ENCODE measurements at regions not wholly inside any gene's neighbourhood (a gene's known extent, or its start where the extent isn't known, plus 50 kb on each side); places are given as distances from the start of the nearest gene placed in this dataset.
"Not testable (repeated sequence)": the region's sequence is repeated elsewhere in the genome, so short reads cannot be mapped to it uniquely, and the experiment has no call there.

DNA sequence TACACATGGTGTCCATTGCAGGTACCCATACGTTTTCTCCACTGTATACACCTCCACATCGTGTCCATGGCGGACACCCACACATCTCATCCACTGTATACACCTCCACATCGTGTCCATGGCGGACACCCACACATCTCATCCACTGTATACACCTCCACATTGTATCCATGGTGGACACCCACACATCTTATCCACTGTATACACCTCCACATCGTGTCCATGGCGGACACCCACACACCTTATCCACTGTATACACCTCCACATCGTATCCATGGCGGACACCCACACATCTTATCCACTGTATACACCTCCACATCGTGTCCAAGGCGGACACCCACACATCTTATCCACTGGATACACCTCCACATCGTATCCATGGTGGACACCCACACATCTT, 50.4 kb upstream of the TTC34 start:
- H3K9me3 ChIP-seq; H3K4me1 Mint-ChIP-seq; H3K27ac Mint-ChIP-seq; DNase-seq; H3K36me3 ChIP-seq (ENCODE audit: control insufficient read depth in 2 of 2, extremely low read depth in 1 of 2, insufficient read depth in 1 of 2, low read length in 1 of 2); POLR2A ChIA-PET; H3K36me3 Mint-ChIP-seq; H3K27ac ChIP-seq (ENCODE audit: low read length); H3K4me3 ChIP-seq (ENCODE audit: control insufficient read depth in 1 of 2, extremely low read depth in 1 of 2, low read length in 1 of 2); H3K4me3 Mint-ChIP-seq; H3K9me3 Mint-ChIP-seq; ATAC-seq (replicated peaks in 1 of 4); CTCF ChIA-PET: not testable (repeated sequence)
- peaks cover 18 to 26% of the 10 kb centered on the region in 2 donors for H3K27me3 Mint-ChIP-seq
- Histone ChIP-seq H3K4me1 (ENCODE audit: control insufficient read depth in 1 of 2, extremely low read depth in 1 of 2, insufficient read depth in 2 of 2, low read length in 2 of 2) (peaks cover 0 to 10% of the 10 kb centered on the region in 2 experiments), H3K27me3 (replicated peaks in 1 of 2; ENCODE audit: control insufficient read depth in 2 of 2, extremely low read depth in 1 of 2, insufficient read depth in 2 of 2, low read length in 1 of 2) (peaks cover 0 to 64% of the 10 kb centered on the region in 2 experiments)
- WGBS (ENCODE audit: insufficient coverage): 83% methylated on average over 6 of the region's 12 CpGs

DNA sequence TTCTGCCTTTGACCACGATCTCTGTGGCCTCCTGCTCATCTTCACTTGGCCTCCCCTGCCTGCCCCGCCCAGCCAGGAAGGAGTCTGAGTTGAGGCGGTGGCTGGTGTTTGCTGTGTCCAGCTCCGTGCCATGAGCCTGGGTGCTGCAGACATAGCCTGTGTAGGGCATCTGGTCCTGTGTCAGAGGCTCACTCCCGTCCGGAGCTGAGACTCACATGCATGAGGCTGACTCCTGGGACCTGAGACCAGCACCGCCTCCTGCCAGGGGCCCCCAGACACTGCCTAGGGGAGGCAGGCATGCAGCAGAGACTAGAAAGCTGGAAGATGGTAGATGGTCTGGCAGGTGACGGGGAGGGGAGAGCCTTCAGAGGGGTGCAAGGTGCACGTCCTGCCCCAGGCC, 52.2 kb upstream of the TTC34 start:
- H3K27me3 ChIP-seq (replicated peaks in 1 of 2; ENCODE audit: control insufficient read depth in 2 of 2, extremely low read depth in 1 of 2, insufficient read depth in 2 of 2, low read length in 1 of 2): peaks cover 0 to 49% of the 10 kb centered on the region in 2 experiments
- ChIA-PET POLR2A (no interaction called here), CTCF (no interaction called here)
- H3K27ac Mint-ChIP-seq: no peak overlapping the region
- H3K4me3 Mint-ChIP-seq: no peak overlapping the region
- H3K36me3 Mint-ChIP-seq: no peaks in the 10 kb centered on the region
- no peaks in the 10 kb centered on the region for H3K9me3 Mint-ChIP-seq
- H3K27me3 Mint-ChIP-seq: peaks cover 15 to 18% of the 10 kb centered on the region in 2 donors
- no peak for DNase-seq
- no peaks in the 10 kb centered on the region for H3K36me3 ChIP-seq (ENCODE audit: control insufficient read depth in 2 of 2, extremely low read depth in 1 of 2, insufficient read depth in 1 of 2, low read length in 1 of 2)
- no peaks in the 10 kb centered on the region for H3K9me3 ChIP-seq
- peaks cover 0 to 4% (median 0%) of the 10 kb centered on the region in 3 donors for H3K4me1 Mint-ChIP-seq
- H3K27ac ChIP-seq (ENCODE audit: low read length): no peak overlapping the region
- no peak overlapping the region for H3K4me3 ChIP-seq (ENCODE audit: control insufficient read depth in 1 of 2, extremely low read depth in 1 of 2, low read length in 1 of 2)
- no peak for ATAC-seq (replicated peaks in 1 of 4)
- no peaks in the 10 kb centered on the region for H3K4me1 ChIP-seq (ENCODE audit: control insufficient read depth in 1 of 2, extremely low read depth in 1 of 2, insufficient read depth in 2 of 2, low read length in 2 of 2)
- 77% methylated on average over 9 of the region's 9 CpGs for WGBS (ENCODE audit: insufficient coverage)

DNA sequence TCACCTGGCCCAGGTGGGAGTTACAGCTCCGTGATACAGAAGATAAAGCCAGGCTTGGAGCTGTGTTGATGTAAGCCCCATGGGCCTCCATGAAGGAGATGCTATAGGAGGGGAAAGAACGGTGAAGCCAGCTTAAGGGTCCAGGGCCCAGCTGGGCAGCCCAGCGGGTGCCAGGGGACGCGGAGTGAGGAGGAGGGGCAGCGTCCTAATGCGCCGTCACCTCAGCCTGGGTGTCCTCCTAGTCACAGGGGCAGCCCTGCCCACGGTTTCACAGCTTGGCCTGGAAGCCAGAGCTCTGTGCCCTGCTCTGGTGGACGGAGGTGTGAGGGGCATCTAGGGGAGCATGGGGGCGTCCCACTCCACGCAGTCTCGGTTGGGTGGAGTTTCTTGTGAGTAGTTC, 52.7 kb upstream of the TTC34 start:
- ChIA-PET POLR2A (no interaction called here), CTCF (no interaction called here)
- H3K27ac ChIP-seq (ENCODE audit: low read length): no peak overlapping the region
- H3K4me3 Mint-ChIP-seq: no peak overlapping the region
- no peaks in the 10 kb centered on the region for H3K9me3 ChIP-seq
- H3K27ac Mint-ChIP-seq: no peak overlapping the region
- no peaks in the 10 kb centered on the region for H3K9me3 Mint-ChIP-seq
- H3K4me1 ChIP-seq (ENCODE audit: control insufficient read depth in 1 of 2, extremely low read depth in 1 of 2, insufficient read depth in 2 of 2, low read length in 2 of 2): no peaks in the 10 kb centered on the region
- peaks cover 14 to 18% of the 10 kb centered on the region in 2 donors for H3K27me3 Mint-ChIP-seq
- H3K4me1 Mint-ChIP-seq: peaks cover 0 to 6% (median 0%) of the 10 kb centered on the region in 3 donors
- peaks cover 0 to 45% of the 10 kb centered on the region in 2 experiments for H3K27me3 ChIP-seq (replicated peaks in 1 of 2; ENCODE audit: control insufficient read depth in 2 of 2, extremely low read depth in 1 of 2, insufficient read depth in 2 of 2, low read length in 1 of 2)
- H3K36me3 ChIP-seq (ENCODE audit: control insufficient read depth in 2 of 2, extremely low read depth in 1 of 2, insufficient read depth in 1 of 2, low read length in 1 of 2): no peaks in the 10 kb centered on the region
- no peaks in the 10 kb centered on the region for H3K36me3 Mint-ChIP-seq
- ATAC-seq (replicated peaks in 1 of 4): no peak
- no peak overlapping the region for H3K4me3 ChIP-seq (ENCODE audit: control insufficient read depth in 1 of 2, extremely low read depth in 1 of 2, low read length in 1 of 2)
- WGBS (ENCODE audit: insufficient coverage): 75% methylated on average over 7 of the region's 13 CpGs
- no peak for DNase-seq

DNA sequence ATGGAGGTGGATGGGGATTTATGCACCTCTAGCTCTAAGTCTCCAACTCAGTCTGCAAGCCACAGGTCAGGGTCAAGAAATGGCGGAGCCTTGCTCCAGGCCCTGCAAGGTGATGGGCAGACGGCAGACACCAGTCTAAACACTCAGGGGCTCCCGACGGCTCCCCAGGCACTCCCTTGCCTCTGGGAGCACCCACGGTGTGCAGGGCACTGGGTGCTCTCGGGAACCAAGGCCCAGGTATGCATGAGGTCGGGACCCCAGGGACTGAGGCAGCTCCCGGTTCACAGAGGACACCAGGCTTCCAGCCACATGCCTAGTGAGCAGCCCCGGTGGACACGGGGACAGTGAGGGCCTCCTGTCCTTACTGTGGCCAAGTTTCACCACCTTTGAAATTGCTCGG, 53.1 kb upstream of the TTC34 start:
- H3K4me3 Mint-ChIP-seq: no peak overlapping the region
- peaks cover 0 to 6% (median 0%) of the 10 kb centered on the region in 3 donors for H3K4me1 Mint-ChIP-seq
- no peaks in the 10 kb centered on the region for H3K9me3 ChIP-seq
- no peak overlapping the region for H3K27ac ChIP-seq (ENCODE audit: low read length)
- peaks cover 14 to 18% of the 10 kb centered on the region in 2 donors for H3K27me3 Mint-ChIP-seq
- H3K4me3 ChIP-seq (ENCODE audit: control insufficient read depth in 1 of 2, extremely low read depth in 1 of 2, low read length in 1 of 2): no peak overlapping the region
- peaks cover 0 to 40% of the 10 kb centered on the region in 2 experiments for H3K27me3 ChIP-seq (replicated peaks in 1 of 2; ENCODE audit: control insufficient read depth in 2 of 2, extremely low read depth in 1 of 2, insufficient read depth in 2 of 2, low read length in 1 of 2)
- DNase-seq (no peak), ATAC-seq (replicated peaks in 1 of 4) (no peak)
- no peaks in the 10 kb centered on the region for H3K36me3 ChIP-seq (ENCODE audit: control insufficient read depth in 2 of 2, extremely low read depth in 1 of 2, insufficient read depth in 1 of 2, low read length in 1 of 2)
- no peaks in the 10 kb centered on the region for H3K36me3 Mint-ChIP-seq
- ChIA-PET POLR2A (no interaction called here), CTCF (no interaction called here)
- no peak overlapping the region for H3K27ac Mint-ChIP-seq
- H3K4me1 ChIP-seq (ENCODE audit: control insufficient read depth in 1 of 2, extremely low read depth in 1 of 2, insufficient read depth in 2 of 2, low read length in 2 of 2): no peaks in the 10 kb centered on the region
- 74% methylated on average over 11 of the region's 11 CpGs for WGBS (ENCODE audit: insufficient coverage)
- no peaks in the 10 kb centered on the region for H3K9me3 Mint-ChIP-seq

DNA sequence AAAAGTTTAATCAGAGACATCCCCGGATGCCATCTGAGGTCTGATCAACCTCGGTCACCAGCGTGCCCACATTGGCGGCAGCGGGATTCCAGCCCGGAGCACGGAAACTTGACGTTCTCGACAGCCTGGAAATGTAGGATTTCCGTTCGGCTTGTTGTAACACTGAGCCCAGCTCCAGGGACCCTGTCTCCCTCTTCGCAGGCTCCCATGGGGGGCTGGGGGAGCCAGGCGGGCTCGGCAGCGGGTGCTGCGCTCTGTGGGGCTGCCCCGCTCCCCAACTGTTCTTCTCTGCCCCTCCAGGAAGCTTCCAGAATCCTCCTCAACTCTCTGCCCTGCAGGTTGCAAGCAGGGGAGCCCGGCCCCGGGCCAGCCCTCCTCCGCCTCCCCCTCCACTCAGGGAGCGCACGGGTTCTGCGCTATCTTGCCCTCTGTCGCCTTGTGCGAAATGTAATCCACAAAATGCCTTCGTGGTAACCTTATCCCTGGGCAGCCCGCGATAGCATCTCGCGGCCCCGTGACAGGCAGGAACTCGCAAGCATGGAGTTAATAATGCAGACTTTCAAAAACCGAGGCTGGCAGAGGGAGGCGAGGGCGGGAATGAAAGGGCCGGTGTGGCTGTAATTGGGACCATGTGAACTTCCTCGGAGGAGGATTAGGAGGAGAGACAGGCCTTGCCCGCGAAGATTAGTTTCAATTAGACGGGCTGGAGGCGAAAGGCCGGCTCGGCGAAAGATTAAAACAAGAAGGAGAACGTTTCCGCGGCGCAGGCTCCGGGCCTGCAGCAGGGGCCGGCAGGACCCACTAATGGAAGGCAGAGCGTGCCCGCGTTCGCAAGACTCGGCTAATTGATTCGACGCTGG, 53.9 kb upstream of the TTC34 start:
- CTCF ChIA-PET: no interaction called here
- H3K27me3 Mint-ChIP-seq: peaks cover 12% of the 10 kb centered on the region in 2 donors
- H3K36me3 Mint-ChIP-seq: no peaks in the 10 kb centered on the region
- no peaks in the 10 kb centered on the region for H3K9me3 Mint-ChIP-seq
- ATAC-seq (replicated peaks in 1 of 4): no peak
- H3K36me3 ChIP-seq (ENCODE audit: control insufficient read depth in 2 of 2, extremely low read depth in 1 of 2, insufficient read depth in 1 of 2, low read length in 1 of 2): no peaks in the 10 kb centered on the region
- no peak overlapping the region for H3K27ac Mint-ChIP-seq
- no peak overlapping the region for H3K27ac ChIP-seq (ENCODE audit: low read length)
- H3K4me3 Mint-ChIP-seq: no peak overlapping the region
- peaks cover 0 to 35% of the 10 kb centered on the region in 2 experiments for H3K27me3 ChIP-seq (replicated peaks in 1 of 2; ENCODE audit: control insufficient read depth in 2 of 2, extremely low read depth in 1 of 2, insufficient read depth in 2 of 2, low read length in 1 of 2)
- 94% methylated on average over 51 of the region's 57 CpGs for WGBS (ENCODE audit: insufficient coverage)
- peaks cover 0 to 6% (median 0%) of the 10 kb centered on the region in 3 donors for H3K4me1 Mint-ChIP-seq
- no peaks in the 10 kb centered on the region for H3K9me3 ChIP-seq
- no peak overlapping the region for H3K4me3 ChIP-seq (ENCODE audit: control insufficient read depth in 1 of 2, extremely low read depth in 1 of 2, low read length in 1 of 2)
- no peak for DNase-seq
- POLR2A ChIA-PET: no interaction called here
- no peaks in the 10 kb centered on the region for H3K4me1 ChIP-seq (ENCODE audit: control insufficient read depth in 1 of 2, extremely low read depth in 1 of 2, insufficient read depth in 2 of 2, low read length in 2 of 2)

DNA sequence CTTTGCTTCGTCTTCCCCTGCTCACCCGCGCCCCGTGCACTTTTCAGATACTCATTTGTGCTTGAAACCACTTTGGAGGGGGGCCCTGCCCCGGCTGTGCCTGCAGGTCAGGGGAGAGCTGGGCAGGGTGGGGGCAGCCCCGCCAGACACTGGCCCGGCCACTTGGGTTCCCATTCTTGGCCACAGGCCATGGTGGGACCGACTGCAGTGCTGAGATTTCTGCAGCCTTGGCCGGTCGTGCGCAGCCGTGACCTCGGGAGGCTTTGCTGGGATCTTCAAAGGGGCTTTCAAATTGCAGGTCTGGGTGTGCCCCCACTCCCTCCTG, 54.5 kb upstream of the TTC34 start:
- peaks cover 0 to 6% (median 0%) of the 10 kb centered on the region in 3 donors for H3K4me1 Mint-ChIP-seq
- no peaks in the 10 kb centered on the region for H3K9me3 Mint-ChIP-seq
- H3K4me1 ChIP-seq (ENCODE audit: control insufficient read depth in 1 of 2, extremely low read depth in 1 of 2, insufficient read depth in 2 of 2, low read length in 2 of 2): no peaks in the 10 kb centered on the region
- no peak overlapping the region for H3K4me3 Mint-ChIP-seq
- CTCF ChIA-PET: no interaction called here
- 81% methylated on average over 13 of the region's 13 CpGs for WGBS (ENCODE audit: insufficient coverage)
- H3K36me3 ChIP-seq (ENCODE audit: control insufficient read depth in 2 of 2, extremely low read depth in 1 of 2, insufficient read depth in 1 of 2, low read length in 1 of 2): no peaks in the 10 kb centered on the region
- no peak overlapping the region for H3K27ac ChIP-seq (ENCODE audit: low read length)
- peaks cover 0 to 35% of the 10 kb centered on the region in 2 experiments for H3K27me3 ChIP-seq (replicated peaks in 1 of 2; ENCODE audit: control insufficient read depth in 2 of 2, extremely low read depth in 1 of 2, insufficient read depth in 2 of 2, low read length in 1 of 2)
- ATAC-seq (replicated peaks in 1 of 4): no peak
- H3K9me3 ChIP-seq: no peaks in the 10 kb centered on the region
- H3K27ac Mint-ChIP-seq: no peak overlapping the region
- POLR2A ChIA-PET: no interaction called here
- no peaks in the 10 kb centered on the region for H3K36me3 Mint-ChIP-seq
- H3K4me3 ChIP-seq (ENCODE audit: control insufficient read depth in 1 of 2, extremely low read depth in 1 of 2, low read length in 1 of 2): no peak overlapping the region
- DNase-seq: no peak
- peaks cover 12% of the 10 kb centered on the region in 2 donors for H3K27me3 Mint-ChIP-seq
